Body of pancreas (tissue), 4 donors: ENCODE measurements at regions not wholly inside any gene's neighbourhood (a gene's known extent, or its start where the extent isn't known, plus 50 kb on each side); places are given as distances from the start of the nearest gene placed in this dataset.

Experiments used
- POLR2A ChIP-seq, 3 donors: fragments of 450-650 bp; IDR thresholded peaks; one replicate each; pipeline ENCODE4 v1.6.1; 2016; ENCODE audit warnings: antibody characterized with exemption in 3 of 3, mild to moderate bottlenecking in 2 of 3
- TF ChIP-seq, protein P1 (sequence below), 7 experiments: fragments of 450-650 bp in 4 of 7; fragments of 200-600 bp in 3 of 7; sonication (generic) in 3 of 7; IDR thresholded peaks; one replicate each; pipeline ENCODE4 v1.5.1; 2016 to 2019; ENCODE audit warnings: antibody characterized with exemption in 7 of 7

DNA sequence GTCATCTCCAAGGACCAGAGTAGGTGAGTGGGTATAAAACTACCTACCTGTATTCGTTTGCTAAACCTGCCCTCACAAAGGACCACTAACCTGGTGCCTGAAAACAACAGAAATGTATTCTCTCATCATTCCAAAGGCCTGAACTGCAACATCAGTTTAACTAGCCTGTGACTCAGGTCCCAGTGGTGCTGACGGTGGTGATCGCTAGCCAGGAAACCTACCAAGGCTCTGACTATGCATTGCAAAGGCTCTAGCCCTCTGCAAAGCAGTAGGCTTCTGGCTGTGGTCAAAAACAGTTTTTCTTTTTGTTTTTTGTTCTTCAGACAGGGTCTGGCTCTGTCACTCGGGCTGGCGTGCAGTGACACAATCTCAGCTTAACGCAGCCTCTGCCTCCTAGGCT lies 107.5 kb downstream of the NPTX2 start:
- TF ChIP-seq, protein P1, sequence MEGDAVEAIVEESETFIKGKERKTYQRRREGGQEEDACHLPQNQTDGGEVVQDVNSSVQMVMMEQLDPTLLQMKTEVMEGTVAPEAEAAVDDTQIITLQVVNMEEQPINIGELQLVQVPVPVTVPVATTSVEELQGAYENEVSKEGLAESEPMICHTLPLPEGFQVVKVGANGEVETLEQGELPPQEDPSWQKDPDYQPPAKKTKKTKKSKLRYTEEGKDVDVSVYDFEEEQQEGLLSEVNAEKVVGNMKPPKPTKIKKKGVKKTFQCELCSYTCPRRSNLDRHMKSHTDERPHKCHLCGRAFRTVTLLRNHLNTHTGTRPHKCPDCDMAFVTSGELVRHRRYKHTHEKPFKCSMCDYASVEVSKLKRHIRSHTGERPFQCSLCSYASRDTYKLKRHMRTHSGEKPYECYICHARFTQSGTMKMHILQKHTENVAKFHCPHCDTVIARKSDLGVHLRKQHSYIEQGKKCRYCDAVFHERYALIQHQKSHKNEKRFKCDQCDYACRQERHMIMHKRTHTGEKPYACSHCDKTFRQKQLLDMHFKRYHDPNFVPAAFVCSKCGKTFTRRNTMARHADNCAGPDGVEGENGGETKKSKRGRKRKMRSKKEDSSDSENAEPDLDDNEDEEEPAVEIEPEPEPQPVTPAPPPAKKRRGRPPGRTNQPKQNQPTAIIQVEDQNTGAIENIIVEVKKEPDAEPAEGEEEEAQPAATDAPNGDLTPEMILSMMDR (IDR thresholded peaks at IDR 0.05), result no peak
- no peak for TF ChIP-seq POLR2A (IDR thresholded peaks at IDR 0.05)
